RCC 7860 (cell line): ENCODE measurements at regions not wholly inside any gene's neighbourhood (a gene's known extent, or its start where the extent isn't known, plus 50 kb on each side); places are given as distances from the start of the nearest gene placed in this dataset.

Experiments
- DNase-seq: peaks from one replicate; pipeline ENCODE4 v3.0.0-alpha.2; 2015; ENCODE audit warnings: low spot score
- FAIRE-seq: peaks from 2 replicates; lab custom pipeline; 2012; peaks lifted over from hg19 to GRCh38; lab: Jason Lieb, UNC

DNA sequence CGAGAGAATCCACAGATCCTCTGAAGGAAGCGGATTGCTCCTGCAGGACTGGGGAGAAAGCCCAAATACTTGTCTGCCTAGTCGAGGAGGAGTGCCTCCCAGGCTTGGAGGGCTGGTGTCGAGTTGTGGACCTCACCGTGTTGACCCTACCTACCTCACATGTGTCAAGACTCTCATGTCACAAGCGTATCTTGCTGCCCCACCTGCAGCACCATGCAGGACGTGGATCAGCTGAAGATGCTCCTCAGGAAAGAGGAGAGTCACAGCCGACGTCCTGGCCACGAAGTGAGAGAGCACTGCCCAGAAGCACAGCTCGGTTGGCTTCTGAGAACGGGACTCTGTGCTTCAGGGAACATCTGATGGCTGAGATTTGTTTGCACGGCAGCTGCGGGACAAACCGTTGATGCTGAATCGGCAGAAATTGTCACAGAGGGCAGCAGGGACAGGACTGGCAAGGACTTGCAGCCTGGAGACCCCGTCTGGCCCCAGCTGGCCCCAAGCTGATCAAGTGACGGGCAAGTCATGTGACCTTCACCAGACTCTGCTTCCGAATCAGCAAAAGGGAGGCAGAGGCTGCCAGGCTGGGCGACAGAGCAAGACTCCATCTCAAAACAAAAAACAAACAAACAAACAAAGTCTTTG is 119.1 kb upstream of the ITGA1 start:
- DNase-seq, result no peak

DNA sequence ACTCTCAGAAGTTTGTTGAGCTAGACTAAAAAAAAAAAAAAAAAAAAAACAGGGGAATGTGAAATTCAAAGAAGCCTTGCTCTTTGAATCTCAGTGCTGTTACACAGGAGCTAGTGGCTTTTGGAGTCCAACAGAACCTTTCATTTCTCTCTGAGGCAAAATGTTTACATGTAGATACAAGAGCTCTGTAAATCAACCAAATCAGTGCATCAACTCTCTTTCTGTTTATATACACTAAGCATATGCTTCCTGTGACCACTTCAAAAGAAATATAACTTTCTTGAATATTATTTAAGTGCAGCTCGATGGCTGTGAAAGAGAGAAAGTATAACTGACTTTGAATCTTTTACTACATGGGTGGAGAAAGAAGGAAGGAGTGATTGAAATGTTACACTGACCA is 115.3 kb upstream of the ITGA1 start:
- DNase-seq (no peak), FAIRE-seq (no peak)

More for the DNA sequence above, 119.1 kb upstream of the ITGA1 start:
- FAIRE-seq, result no peak

DNA sequence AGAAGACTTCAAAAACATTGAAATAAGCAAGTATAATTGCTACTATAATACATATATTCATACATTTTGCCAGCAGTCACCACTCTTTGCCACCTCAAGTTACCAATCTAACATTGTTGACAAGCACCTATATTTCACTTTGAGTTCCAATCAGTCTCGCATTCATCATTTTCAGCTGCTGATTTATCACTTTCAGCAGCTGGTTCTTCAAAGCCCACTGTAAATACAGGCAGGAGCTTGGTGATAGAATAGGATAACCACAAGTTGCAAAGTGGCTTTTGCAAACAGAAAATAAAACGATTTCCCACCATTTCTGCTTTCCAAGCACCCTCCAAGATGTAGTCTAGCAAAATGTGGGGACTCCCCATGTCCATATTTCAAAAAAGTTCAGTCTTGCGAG is 114.2 kb upstream of the ITGA1 start:
- FAIRE-seq, result no peak
- no peak for DNase-seq

DNA sequence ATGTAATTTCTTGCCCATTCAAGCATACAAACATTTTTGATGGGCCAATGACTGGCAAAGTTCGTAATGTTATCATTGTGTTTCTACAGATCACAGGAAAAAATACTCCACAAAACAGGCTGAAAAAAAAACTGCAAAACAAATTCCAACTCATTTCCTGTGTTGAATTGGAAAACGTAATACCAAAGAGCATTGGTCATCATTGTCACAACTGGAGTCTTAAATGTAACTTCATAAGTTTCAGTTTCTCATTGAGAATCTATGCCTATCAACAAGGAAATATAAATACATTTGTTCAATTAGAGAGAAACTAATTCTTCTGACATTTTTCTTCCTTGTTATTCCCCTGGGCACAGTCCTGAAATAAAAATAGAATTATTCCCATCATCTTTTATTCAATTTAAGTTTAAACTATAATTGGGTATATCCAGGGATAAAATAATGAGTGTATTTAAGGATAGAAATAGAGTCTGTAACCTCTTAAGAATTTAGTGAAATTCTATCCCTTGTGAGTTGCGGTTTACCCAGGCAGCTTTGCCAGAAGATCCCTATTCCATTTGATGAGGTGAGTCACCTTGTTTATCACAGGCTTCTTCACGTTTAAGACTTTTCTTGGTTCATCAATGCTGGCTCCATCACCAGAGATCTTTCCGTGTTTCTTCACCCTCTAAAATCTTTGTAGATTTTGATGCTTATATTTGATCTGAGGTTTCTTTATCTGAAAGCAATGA is 112.7 kb upstream of the ITGA1 start:
- FAIRE-seq (no peak), DNase-seq (no peak)

DNA sequence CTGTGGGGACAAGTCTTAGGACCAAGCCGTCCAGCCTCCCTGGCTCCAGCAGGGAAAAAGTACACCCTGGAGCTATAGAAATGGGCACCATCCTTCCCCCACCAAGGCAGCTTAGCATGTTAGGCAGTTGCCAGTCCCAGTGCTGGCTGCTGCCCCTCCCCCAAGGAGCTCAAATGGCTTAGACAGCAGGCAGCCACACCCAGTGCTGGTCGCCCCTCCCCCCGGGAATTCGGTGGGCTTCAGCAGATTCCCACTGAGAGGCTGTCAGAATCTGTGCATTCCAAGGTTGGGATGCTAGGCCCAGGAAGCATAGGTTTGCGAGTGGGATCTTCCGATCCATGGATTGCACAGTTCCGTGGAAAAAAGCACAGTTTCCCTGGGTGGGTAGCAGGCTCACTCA is 105.2 kb upstream of the ITGA1 start:
- no peak for FAIRE-seq
- DNase-seq, result no peak

DNA sequence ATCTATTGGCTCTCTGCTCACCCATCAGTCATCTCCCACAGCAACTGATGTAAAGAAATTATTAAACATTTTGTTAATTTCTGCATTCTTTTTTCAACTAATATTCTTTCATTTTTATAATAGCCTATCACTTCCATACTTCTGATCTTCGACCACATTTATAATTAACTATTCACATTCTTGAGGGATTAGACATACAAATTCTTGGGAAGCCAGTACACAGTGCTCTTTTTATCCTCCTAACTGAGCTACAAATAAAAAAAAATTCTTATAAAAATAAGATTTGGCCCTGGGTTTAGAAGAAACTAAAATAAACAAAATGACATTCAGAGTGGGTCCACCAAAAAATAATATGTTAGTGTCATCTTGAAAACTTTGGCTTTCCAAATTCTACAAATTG is 103.7 kb upstream of the ITGA1 start:
- FAIRE-seq, result peak; percentile 16

DNA sequence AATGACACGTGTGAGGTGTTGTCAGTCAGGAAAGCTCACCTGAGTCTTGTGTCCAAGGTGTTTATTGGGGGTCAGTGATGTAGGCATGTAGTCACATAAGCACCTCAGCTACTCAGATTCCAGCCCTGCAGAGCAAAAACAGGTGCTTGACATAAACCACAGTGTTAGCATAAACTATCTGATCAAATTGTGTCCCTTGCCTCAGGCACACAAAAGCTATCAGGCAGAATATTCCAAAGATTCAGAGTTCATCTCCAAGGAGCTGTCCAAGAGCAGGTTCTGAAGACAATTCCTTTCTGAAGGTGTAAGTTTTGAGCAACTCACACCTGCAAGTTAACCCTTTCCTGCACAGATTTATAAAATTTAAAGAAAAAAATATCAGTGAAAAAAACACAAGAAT is 102.2 kb upstream of the ITGA1 start:
- DNase-seq (no peak), FAIRE-seq (no peak)

More for the DNA sequence above, 103.7 kb upstream of the ITGA1 start:
- no peak for DNase-seq

DNA sequence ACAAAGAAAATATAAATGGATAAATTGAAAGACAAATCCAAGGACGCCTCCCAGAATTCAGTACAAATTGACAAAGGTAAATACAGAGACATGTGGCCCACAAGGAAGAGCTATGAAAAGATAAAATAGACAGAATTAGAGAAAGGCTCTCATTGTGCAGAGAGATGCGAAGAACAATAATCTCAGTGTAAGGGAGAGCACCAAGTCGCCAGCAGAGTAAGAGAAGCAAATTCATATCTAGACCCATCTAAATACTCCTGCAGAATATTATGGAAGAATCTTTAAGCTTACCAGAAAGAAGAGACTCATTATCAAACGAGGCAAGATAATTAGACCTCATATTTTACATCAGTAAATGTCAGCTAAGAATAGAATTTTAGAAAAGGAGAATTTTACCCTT is 101.7 kb upstream of the ITGA1 start:
- no peak for FAIRE-seq

DNA sequence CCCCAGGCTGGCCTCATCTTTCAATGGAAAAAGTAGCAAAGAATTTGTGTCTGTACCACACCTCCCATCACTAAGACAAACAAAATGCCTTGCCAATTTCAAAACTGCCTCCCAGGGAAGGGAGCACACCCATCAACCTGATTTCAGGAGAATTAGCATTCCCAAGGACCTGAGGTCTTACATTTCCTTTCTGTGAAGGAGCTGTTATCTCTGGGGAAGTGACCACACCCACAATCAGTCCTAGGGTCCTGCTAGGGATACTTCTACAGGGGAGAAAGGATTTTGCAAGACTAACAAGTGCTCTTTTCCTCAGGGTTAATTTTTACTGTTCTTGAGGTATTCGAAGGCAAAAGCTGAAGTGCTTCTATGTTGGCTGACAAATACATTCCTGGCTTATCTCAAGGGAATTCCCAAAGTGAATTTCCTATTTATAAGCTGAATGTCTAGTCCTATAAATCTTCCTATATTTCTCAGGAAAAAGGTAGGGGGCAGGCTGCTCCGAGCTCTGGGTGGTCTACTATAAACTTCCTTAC is 97.4 kb upstream of the ITGA1 start:
- DNase-seq, result no peak
- no peak for FAIRE-seq

More for the DNA sequence above, 101.7 kb upstream of the ITGA1 start:
- no peak for DNase-seq

DNA sequence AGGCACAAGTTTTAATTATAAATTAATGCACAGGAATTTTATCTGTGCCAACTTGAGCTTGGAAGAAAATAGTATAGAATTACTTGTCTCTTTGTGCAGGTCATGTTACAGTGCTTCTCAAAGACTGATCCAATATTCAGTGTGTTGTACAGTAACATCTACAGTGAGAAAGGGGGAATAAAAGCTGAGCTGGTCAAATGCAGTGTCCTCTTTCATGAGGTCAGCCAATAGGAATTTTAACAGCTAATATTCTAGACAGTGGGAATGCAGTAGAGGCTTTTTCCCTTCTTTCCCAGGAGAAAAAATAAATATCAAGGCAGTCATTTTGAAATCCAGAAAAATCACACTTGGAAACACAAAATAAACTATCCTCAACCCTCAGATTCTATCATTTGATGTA is 95.7 kb upstream of the ITGA1 start:
- DNase-seq (no peak), FAIRE-seq (no peak)

DNA sequence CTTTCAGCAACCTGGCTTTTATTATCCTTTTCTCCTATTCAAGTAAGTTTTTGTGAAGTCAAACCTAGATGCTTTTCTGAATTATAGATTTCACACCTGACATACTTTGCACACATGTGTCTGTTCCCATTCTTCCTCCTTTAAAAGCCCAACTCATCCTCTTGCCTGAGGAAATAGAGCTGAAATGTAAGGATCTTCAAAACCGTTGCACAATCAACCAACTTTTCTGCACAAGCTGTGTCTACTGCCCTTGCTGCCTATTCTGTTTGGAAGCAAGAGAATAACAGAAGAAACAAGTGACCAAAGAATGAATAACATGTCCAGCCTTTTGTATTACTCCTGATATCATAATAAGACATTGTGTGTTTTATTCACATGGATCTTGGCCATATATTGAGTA is 95.1 kb upstream of the ITGA1 start:
- no peak for DNase-seq
- no peak for FAIRE-seq

DNA sequence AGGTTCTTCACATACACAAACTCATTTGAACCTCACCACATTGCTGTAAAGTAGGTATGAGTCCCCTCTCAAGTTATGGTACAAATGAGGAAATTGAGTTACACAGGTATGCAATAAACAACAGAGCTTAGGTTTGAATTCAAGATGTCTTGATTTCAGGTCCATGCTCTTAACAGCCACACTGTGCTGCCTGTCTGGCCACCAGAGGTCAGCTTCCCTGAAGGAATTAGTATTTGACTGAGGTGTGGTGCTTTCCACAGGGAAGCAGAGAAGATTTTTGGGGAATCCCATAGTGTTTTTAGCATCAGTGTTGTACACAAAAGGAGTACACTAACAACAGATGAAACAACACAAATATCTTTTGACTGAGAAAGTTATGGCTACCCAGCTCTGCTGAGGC is 94.4 kb upstream of the ITGA1 start:
- DNase-seq (no peak), FAIRE-seq (no peak)

DNA sequence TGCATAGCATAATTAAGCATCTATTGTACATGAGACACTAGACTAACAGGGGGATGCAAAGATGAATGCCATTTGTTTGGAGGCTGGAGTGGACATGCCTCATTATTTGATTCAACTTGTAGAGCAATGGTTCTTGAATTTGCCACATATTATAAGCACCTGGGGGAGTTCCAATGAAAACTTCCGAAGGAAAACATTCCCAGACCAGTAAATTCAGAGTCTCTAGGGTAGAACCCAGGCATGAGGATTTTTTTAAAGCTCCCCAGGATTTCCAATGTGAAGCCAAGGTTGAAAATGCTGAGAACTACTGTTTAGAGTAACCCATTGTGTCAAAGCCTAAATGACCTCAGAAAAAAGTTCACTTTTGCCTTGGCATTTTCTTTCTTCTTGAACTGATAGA is 93.9 kb upstream of the ITGA1 start:
- FAIRE-seq (no peak), DNase-seq (no peak)

DNA sequence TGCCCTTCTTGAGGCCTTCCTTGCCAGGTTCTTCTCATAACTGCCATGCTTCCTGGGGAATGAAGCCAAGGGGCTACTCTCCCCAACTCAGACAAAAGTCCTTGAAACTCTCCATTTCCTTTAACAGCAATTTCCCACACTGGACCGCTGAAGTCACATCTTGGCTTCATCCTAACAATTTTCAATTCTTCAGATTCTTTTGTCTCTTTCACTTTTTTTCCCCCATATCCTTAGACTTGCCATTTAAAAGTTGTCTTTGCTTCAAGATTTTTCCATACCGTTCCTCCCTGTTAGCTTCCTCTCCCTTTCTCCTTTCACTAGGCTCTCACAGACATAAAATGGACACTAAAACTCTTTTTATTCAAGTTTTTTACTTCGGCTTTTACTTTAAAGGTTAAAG is 93.1 kb upstream of the ITGA1 start:
- no peak for DNase-seq
- FAIRE-seq, result no peak

DNA sequence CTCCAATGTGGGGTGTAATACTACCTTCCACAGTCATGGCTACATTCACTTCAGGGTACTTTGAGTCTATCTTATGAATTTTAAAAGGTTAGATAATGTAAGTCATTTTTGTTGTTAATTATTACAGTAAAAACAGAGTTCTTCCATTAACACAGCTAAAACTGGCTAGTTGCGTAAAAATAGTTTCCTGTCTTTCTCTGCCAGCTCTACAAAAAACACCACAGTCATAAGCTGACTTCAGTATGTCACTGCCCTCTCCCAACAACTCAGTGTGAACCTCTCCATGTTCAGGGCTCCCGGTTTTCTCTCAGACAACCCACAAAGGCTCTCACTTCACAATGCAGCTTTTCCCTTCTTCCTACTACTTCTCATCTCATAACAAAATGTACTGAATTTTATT is 84.8 kb upstream of the ITGA1 start:
- FAIRE-seq, result no peak
- no peak for DNase-seq

DNA sequence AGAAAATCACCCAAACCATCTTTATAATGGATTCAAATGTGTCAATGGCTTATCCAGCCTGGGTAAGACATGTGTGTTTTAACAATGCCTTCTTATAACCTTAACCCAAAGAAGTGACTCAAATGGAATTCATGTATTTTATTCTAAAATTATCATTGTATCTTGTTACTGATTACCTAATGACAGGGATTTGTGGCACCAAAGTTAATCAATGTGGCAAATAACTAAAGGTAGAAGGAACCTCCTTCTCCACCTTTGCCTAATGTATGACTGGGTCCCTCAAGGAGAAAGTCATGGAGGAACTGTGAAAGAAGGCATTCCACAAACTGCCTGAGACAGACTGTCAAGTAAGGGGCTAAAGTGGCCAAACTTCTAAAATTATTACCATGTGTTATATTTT is 84.4 kb upstream of the ITGA1 start:
- no peak for FAIRE-seq
- no peak for DNase-seq

DNA sequence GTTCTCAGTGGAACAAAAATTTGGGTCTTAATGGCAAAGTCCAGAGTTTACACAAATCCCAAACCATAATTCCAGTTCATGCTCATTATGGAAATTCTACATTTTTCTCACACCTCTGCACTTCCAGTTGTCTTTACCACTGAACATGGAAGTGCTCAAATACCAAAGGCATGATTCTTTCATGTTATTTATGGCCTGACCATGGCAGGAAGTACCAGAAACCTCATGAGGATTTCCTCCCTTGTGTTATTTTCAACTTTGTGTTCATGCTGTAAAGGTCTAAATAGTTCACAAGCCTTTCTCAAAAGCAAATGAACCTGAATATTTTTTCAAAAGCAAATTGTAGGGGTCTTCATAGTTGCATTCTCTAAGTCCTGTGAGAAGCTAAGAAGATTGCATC is 82.0 kb upstream of the ITGA1 start:
- no peak for DNase-seq
- no peak for FAIRE-seq

DNA sequence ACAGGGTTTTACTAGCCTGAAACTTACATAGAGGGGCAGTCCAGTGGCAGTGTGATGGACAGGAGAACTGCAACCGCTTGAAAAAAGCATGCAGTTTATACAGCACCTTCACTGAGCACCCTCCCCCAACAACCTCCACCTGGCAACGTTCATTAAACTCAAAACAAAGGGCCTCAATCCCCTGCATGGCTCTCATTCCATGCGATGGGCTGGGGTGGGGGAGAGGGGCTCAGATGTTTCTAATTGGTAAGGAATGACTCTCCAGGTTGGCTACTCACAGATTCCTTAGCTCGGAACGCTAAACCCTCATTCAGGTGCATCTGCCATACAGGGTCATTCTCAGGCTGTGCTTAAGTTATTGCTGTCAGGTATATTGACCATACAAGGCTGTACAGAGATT is 80.9 kb upstream of the ITGA1 start:
- DNase-seq (no peak), FAIRE-seq (no peak)

DNA sequence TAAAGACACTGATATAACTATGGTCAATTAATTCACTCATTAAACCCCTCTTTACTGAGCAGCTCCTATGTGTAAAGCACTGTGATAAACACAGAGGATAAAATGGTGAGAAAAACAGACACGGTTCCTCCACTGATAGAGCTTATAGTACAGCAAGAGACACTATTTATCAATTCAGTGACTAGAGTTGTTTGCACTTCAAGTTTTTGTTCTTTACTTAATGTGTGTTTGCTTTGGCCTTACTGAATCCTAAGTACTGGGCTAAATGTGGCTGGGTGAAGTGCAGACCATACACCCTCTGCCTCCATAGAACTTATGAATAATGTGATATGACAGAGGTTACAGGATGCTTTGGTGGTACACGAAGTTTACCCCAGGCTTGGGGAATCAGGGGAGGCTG is 80.1 kb upstream of the ITGA1 start:
- no peak for FAIRE-seq
- DNase-seq, result no peak

DNA sequence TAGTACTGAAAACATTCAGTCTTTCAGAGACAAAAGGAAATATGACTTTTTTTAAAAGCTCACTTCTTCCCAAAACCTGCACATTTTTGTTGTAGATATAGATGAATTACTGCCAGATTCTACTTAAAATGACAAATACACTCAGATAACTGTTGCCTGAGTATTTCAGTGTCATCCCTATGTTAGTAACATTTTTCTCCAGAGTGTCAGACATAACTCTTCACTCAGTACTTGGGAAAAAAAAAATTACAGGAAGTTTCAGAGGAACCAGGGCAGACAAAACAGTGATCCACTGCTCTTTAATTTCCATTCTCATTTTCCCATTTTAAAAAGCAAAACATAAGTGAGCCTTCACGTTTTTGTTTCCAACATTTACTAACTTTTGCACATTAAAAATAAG is 79.3 kb upstream of the ITGA1 start:
- DNase-seq (no peak), FAIRE-seq (no peak)

DNA sequence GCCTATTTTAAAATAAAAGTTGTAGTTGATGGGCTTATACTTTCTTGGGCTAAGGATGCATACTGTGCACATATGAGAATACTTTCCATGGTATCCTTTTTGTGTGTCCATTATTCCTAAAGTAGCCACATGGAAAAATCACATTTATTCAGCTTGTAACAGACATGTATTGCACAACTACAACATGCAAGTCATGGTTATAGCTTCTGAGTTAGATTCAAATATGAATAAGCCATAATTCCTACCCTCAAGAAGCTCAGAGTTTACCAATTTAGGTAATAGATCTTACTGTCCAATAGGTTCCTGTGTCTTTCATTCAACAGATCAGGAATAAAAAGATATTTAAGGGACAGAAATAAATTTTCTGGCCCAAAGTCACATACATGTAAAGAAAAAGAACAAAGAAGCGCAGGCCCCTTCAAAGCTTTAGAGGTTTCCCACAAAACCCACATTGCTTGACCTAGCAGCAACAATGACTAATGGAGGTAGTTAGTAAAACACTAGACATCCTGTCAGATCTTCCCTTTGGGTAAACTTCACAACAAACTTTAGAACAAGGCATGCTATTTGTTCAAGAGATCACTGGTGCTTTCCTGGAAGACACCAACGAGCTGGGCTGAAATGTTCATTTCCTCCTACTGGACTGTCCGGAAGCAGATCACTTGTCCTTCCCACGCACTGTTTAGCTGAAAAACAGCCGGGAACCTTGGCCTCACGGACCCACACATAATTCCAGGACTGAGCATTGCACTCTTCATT is 78.4 kb upstream of the ITGA1 start:
- DNase-seq, result no peak
- FAIRE-seq, result no peak
